GM21825 (cell line): ENCODE measurements at regions not wholly inside any gene's neighbourhood (a gene's known extent, or its start where the extent isn't known, plus 50 kb on each side); places are given as distances from the start of the nearest gene placed in this dataset.
A peak's percentile ranks its signal among the peaks of the same experiment; 100 is the strongest.
"Not testable (repeated sequence)": the region's sequence is repeated elsewhere in the genome, so short reads cannot be mapped to it uniquely, and the experiment has no call there.

Experiments used
- ATAC-seq: cut with Tn5 transposase; IDR thresholded peaks from one replicate; pipeline ENCODE4 v1.9.1; 2021; ENCODE audit warnings: mild to moderate bottlenecking, moderate library complexity; ENCODE audit not compliant: unreplicated experiment

- ATAC-seq, result no peak
Measured at GRCh38 chr21:31609081-31609480, 50.4 kb upstream of the SOD1 start.

- no peak for ATAC-seq
Measured at GRCh38 chr21:31607791-31608190, 51.7 kb upstream of the SOD1 start.

DNA sequence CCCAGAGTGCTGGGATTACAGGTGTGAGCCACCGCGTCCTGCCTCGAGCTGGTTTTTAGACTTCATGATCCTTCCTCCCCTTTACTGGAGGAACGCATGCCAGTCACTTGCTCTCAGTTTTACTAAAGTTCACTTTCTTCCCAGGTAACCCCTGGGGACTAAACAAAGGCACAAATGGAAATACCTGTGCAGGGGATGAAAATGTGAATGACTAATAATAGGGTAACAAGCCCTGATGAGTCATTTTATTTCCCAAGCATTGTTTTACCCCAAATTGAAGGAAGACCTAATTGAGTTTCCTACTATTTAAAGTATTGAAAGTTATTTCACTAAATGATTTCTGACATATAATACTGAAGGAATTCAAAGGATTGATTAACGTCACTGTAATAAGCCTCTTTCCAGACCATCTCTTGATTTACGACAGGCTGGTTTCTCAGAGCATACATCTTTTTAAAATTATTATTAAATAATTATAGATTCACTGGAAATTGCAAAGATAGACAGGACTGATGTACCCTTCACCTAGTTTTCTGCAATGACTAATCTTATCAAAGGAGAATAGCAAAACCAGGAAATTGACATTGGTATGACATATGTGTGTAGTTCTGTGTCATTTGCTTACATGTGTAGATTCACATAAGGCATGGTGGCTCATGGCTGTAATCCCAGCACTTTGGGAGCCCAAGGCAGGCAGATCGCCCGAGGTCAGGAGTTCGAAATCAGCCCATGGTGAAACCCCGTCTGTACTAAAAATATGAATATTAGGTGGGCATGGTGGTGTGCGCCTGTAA, 53.2 kb upstream of the SOD1 start:
- ATAC-seq, result no peak

GRCh38 chr21:31604591-31605190, 54.8 kb upstream of the SOD1 start:
- ATAC-seq, result peak; percentile 60

GRCh38 chr21:31599563-31599962, 59.9 kb upstream of the SOD1 start:
- no peak for ATAC-seq

- no peak for ATAC-seq
Measured at GRCh38 chr21:31599013-31599412, 60.5 kb upstream of the SOD1 start.

GRCh38 chr21:31597683-31598082, 61.8 kb upstream of the SOD1 start:
- no peak for ATAC-seq

- no peak for ATAC-seq
Measured at GRCh38 chr21:31596055-31596454, 63.4 kb upstream of the SOD1 start.

GRCh38 chr21:31594726-31595125, 64.8 kb upstream of the SOD1 start:
- no peak for ATAC-seq

DNA sequence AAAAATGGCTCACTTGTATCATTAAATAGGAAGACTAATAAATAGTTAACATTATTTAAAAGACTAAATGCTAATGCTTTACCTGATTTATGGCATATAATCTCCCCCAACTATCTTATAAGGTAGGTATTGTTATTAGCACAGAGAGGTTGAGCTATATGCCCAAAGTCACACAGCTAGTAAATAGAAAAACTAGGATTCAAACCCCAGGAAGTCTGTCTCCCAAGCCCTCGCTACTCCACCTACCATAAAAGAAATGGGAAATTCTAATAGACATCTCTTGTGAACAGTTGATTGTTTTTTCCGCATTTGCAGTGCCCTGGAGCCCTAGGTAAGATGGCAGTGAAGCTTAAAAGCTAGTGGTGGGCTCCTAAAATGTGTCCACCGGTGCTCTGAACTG, 65.2 kb upstream of the SOD1 start:
- ATAC-seq, result no peak

- no peak for ATAC-seq
Measured at GRCh38 chr21:31592963-31593560, 66.4 kb upstream of the SOD1 start.

GRCh38 chr21:31592516-31592915, 67.0 kb upstream of the SOD1 start:
- ATAC-seq, result no peak

GRCh38 chr21:31589820-31590219, 69.7 kb upstream of the SOD1 start:
- no peak for ATAC-seq

GRCh38 chr21:31586118-31586517, 73.4 kb upstream of the SOD1 start:
- ATAC-seq, result no peak

DNA sequence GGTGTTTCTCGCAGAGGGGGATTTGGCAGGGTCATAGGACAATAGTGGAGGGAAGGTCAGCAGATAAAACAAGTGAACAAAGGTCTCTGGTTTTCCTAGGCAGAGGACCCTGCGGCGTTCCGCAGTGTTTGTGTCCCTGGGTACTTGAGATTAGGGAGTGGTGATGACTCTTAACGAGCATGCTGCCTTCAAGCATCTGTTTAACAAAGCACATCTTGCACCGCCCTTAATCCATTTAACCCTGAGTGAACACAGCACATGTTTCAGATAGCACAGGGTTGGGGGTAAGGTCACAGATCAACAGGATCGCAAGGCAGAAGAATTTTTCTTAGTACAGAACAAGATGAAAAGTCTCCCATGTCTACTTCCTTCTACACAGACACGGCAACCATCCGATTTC, 75.6 kb upstream of the SOD1 start:
- not testable (repeated sequence) for ATAC-seq

GRCh38 chr21:31583498-31583897, 76.0 kb upstream of the SOD1 start:
- no peak for ATAC-seq

- ATAC-seq, result no peak
Measured at GRCh38 chr21:31580866-31581276, 78.6 kb upstream of the SOD1 start.

DNA sequence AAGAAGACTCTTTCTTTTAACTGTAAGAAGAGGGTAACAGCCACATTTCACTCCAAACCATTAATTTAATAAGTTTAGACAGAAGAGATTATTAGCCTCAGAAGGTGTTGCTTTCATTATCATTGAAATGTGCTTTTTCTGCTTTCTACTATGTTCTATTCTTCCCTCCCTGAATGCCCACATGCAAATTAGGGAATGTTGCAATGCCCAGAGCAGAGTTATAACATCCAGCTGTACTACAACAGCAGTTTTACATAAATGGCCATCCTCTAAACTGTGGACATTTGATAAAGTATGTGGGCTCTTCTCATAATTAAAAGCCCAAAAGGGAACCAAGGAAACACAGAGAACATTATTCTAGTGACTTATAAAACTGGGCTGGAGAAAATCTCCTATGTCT, 82.2 kb upstream of the SOD1 start:
- no peak for ATAC-seq

GRCh38 chr21:31576428-31576827, 83.1 kb upstream of the SOD1 start:
- ATAC-seq, result no peak

DNA sequence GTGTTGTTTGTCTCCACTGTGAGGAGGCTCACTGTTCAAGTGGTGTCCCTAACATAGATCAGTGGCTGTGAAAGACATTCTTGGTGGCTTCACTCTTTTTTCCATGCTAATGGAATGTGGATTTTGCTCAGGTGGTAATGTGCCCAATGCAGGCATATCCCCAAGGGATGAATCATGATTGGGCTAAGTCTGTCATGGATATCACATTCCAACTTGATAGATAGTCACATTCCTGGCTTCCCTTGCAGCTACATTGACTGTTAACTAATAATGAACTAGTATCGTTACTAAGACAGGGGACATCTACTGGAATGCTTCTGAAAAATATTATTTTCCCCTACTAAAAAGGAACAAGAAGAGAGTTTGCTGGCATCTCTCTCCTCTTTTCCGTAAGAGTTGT, 86.3 kb upstream of the SOD1 start:
- no peak for ATAC-seq

GRCh38 chr21:31571879-31572278, 87.6 kb upstream of the SOD1 start:
- ATAC-seq, result no peak

DNA sequence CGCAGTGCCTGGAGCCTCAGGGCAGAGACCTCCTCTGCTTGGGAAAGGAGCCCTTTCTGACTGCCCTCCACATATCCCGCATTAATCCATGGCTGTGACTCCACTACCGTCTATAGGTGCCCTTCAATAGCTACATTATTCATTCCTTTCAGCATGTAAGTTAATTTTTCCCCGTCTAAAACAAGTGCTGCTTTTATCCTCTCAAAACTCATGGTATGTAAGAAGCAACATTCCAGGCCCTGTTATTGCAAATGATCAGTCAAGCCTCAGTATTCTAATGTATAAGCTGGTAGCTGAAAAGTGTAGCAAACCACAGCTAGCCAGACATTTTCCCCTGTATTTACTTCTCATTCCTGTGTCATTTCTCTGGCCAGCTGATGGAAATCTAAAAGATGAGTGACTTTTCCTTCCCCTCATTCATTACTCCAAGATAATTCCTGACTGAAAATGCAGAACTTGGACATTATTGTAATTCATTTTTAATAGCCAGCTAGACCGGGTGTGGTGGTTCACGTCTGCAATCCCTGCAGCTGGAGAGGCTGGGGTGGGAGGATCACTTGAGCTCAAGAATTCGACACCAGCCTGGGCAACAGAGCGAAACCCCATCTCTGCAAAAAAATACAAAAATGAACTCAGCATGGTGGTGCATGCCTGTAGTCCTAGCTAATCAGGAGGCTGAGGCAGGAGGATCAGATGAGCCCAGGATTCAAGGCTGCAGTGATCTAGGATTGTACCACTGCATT, 88.5 kb upstream of the SOD1 start:
- ATAC-seq, result no peak
